Neural cell (in vitro differentiated cells): ENCODE measurements at regions not wholly inside any gene's neighbourhood (a gene's known extent, or its start where the extent isn't known, plus 50 kb on each side); places are given as distances from the start of the nearest gene placed in this dataset.

Experiments used
- H2AFZ ChIP-seq: fragments of 200-600, 300-800 bp; sonication (generic), shearing (Covaris generic); 2 replicates; pipeline ENCODE4 v1.6.0; 2014; ENCODE audit warnings: low read depth, mild to moderate bottlenecking, antibody characterized with exemption, low read length, moderate library complexity
- H3F3A ChIP-seq: fragments of 200-600 bp; shearing (Covaris generic); 2 replicates; pipeline ENCODE4 v1.6.1; 2016; ENCODE audit warnings: mild to moderate bottlenecking, moderate library complexity, mixed read lengths, antibody characterized with exemption, low read length; ENCODE audit not compliant: insufficient read depth, poor library complexity, severe bottlenecking
- H3K27ac ChIP-seq: fragments of 200-600, 300-800 bp; sonication (generic), shearing (Covaris generic); 2 replicates; pipeline ENCODE4 v1.5.1; 2014; ENCODE audit warnings: mild to moderate bottlenecking, low read length, moderate library complexity
- H3K27me3 ChIP-seq: fragments of 300-800, 200-600 bp; sonication (generic), shearing (Covaris generic); 2 replicates; pipeline ENCODE4 v1.6.0; 2014; ENCODE audit warnings: mild to moderate bottlenecking, low read depth, low read length, moderate library complexity; ENCODE audit not compliant: insufficient read depth
- H3K36me3 ChIP-seq: fragments of 300-800, 200-600 bp; sonication (generic), shearing (Covaris generic); 2 replicates; pipeline ENCODE4 v1.5.1; 2014; ENCODE audit warnings: mild to moderate bottlenecking, antibody characterized with exemption, low read length, moderate library complexity; ENCODE audit not compliant: insufficient read depth
- H3K4me2 ChIP-seq: fragments of 300-800, 200-600 bp; sonication (generic), shearing (Covaris generic); 2 replicates; pipeline ENCODE4 v1.6.0; 2014; ENCODE audit warnings: mild to moderate bottlenecking, low read length
- H3K4me3 ChIP-seq: fragments of 300-800, 200-600 bp; sonication (generic), shearing (Covaris generic); 2 replicates; pipeline ENCODE4 v1.5.1; 2014; ENCODE audit warnings: mild to moderate bottlenecking, low read length, moderate library complexity
- H3K79me2 ChIP-seq: fragments of 200-600 bp; shearing (Covaris generic); replicated peaks from 2 replicates; pipeline ENCODE4 v1.6.0; 2014; ENCODE audit warnings: mild to moderate bottlenecking, low read length, moderate library complexity; ENCODE audit not compliant: insufficient read depth
- H3K9ac ChIP-seq: fragments of 300-800, 200-600 bp; sonication (generic), shearing (Covaris generic); 2 replicates; pipeline ENCODE4 v1.6.1; 2016; ENCODE audit warnings: mild to moderate bottlenecking, low read length, mixed read lengths
- H3K9me2 ChIP-seq: fragments of 200-600 bp; shearing (Covaris generic); 2 replicates; pipeline ENCODE4 v1.6.1; 2016; ENCODE audit warnings: mild to moderate bottlenecking, low read length, mixed read lengths; ENCODE audit not compliant: insufficient read depth
- H3K9me3 ChIP-seq: fragments of 200-600, 300-800 bp; sonication (generic), shearing (Covaris generic); 2 replicates; pipeline ENCODE4 v1.6.1; 2016; ENCODE audit warnings: mild to moderate bottlenecking, mixed run types, low read length, moderate library complexity, mixed read lengths
- H4K20me1 ChIP-seq: fragments of 200-600 bp; shearing (Covaris generic); 2 replicates; pipeline ENCODE4 v1.6.1; 2016; ENCODE audit warnings: mild to moderate bottlenecking, mixed run types; ENCODE audit not compliant: insufficient read depth
- EP300 ChIP-seq: fragments of 450-650 bp; conservative IDR thresholded peaks from 2 replicates; pipeline ENCODE4 v1.6.1; 2014; ENCODE audit warnings: antibody characterized with exemption, mild to moderate bottlenecking, moderate library complexity; ENCODE audit not compliant: poor library complexity, severe bottlenecking
- EZH2 ChIP-seq: fragments of 200-600, 300-800 bp; shearing (Covaris generic), sonication (generic); IDR thresholded peaks from 2 replicates; pipeline ENCODE4 v1.6.1; 2014; ENCODE audit warnings: antibody characterized with exemption, low read length, borderline replicate concordance, mild to moderate bottlenecking; ENCODE audit not compliant: insufficient read depth, poor library complexity, severe bottlenecking
- MXI1 ChIP-seq: fragments of 450-650 bp; conservative IDR thresholded peaks from 2 replicates; pipeline ENCODE4 v1.6.1; 2014; ENCODE audit warnings: antibody characterized with exemption, mild to moderate bottlenecking; ENCODE audit not compliant: poor library complexity, severe bottlenecking
- POLR2AphosphoS5 ChIP-seq: IDR thresholded peaks from 2 replicates; pipeline ENCODE4 v1.6.1; 2012
- RAD21 ChIP-seq: fragments of 450-650 bp; conservative IDR thresholded peaks from 2 replicates; pipeline ENCODE4 v1.6.1; 2014; ENCODE audit warnings: antibody characterized with exemption, mild to moderate bottlenecking, moderate library complexity
- SMC3 ChIP-seq: fragments of 450-650 bp; conservative IDR thresholded peaks from 2 replicates; pipeline ENCODE4 v1.6.1; 2014; ENCODE audit warnings: antibody characterized with exemption, mild to moderate bottlenecking, moderate library complexity; ENCODE audit not compliant: poor library complexity
- TAF1 ChIP-seq: IDR thresholded peaks from 2 replicates; pipeline ENCODE4 v1.6.1; 2012; ENCODE audit warnings: low read depth
- TF ChIP-seq, protein P1 (sequence below): IDR thresholded peaks from 2 replicates; pipeline ENCODE4 v1.6.1; 2012; ENCODE audit warnings: borderline replicate concordance
- TF ChIP-seq, protein P2 (sequence below): fragments of 450-650 bp; IDR thresholded peaks from 2 replicates; pipeline ENCODE4 v1.5.1; 2014; ENCODE audit warnings: antibody characterized with exemption, mild to moderate bottlenecking, moderate library complexity; ENCODE audit not compliant: poor library complexity, severe bottlenecking

DNA sequence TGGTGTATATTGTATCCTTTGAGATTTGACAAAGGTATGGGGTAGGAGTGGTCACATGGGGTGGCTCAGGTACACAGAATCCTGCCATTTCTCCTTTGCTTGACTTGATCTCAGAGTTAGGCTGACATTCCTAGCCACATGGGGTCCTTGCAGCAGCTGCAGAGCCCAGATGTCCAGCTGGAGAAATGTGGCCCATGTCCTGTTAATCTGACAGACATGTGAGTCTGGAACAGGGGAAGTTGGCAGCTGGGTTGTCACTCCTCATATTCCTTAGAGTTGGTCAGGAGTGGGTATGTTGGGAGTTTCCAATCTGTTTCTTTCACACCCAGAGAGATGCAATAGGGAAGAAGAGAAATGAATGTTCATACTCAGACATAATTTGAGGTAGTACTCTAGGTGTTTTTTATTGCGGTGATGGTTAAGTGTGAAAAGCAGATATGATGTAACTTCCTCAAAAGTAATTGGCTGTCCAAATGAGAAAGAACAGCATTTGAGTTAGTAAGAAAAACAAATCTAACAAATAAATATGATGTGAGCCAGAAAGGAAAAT is 402.6 kb upstream of the MEIS1 start:
- Histone ChIP-seq H3K4me3 (no peak overlapping the region), H3K79me2 (no peaks in the 10 kb centered on the region), H3K27ac (no peak overlapping the region), H3K4me2 (no peak overlapping the region), H2AFZ (no peak overlapping the region), H3K9me3 (no peaks in the 10 kb centered on the region), H3K36me3 (no peaks in the 10 kb centered on the region), H4K20me1 (no peaks in the 10 kb centered on the region), H3K9ac (no peak overlapping the region), H3F3A (no peaks in the 10 kb centered on the region), H3K27me3 (no peaks in the 10 kb centered on the region), H3K9me2 (no peaks in the 10 kb centered on the region)
- TF ChIP-seq, protein P1, sequence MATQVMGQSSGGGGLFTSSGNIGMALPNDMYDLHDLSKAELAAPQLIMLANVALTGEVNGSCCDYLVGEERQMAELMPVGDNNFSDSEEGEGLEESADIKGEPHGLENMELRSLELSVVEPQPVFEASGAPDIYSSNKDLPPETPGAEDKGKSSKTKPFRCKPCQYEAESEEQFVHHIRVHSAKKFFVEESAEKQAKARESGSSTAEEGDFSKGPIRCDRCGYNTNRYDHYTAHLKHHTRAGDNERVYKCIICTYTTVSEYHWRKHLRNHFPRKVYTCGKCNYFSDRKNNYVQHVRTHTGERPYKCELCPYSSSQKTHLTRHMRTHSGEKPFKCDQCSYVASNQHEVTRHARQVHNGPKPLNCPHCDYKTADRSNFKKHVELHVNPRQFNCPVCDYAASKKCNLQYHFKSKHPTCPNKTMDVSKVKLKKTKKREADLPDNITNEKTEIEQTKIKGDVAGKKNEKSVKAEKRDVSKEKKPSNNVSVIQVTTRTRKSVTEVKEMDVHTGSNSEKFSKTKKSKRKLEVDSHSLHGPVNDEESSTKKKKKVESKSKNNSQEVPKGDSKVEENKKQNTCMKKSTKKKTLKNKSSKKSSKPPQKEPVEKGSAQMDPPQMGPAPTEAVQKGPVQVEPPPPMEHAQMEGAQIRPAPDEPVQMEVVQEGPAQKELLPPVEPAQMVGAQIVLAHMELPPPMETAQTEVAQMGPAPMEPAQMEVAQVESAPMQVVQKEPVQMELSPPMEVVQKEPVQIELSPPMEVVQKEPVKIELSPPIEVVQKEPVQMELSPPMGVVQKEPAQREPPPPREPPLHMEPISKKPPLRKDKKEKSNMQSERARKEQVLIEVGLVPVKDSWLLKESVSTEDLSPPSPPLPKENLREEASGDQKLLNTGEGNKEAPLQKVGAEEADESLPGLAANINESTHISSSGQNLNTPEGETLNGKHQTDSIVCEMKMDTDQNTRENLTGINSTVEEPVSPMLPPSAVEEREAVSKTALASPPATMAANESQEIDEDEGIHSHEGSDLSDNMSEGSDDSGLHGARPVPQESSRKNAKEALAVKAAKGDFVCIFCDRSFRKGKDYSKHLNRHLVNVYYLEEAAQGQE, result no peak
- no peak for TF ChIP-seq TAF1
- no peak for TF ChIP-seq MXI1
- TF ChIP-seq EP300, result no peak
- no peak for TF ChIP-seq POLR2AphosphoS5
- TF ChIP-seq, protein P2, sequence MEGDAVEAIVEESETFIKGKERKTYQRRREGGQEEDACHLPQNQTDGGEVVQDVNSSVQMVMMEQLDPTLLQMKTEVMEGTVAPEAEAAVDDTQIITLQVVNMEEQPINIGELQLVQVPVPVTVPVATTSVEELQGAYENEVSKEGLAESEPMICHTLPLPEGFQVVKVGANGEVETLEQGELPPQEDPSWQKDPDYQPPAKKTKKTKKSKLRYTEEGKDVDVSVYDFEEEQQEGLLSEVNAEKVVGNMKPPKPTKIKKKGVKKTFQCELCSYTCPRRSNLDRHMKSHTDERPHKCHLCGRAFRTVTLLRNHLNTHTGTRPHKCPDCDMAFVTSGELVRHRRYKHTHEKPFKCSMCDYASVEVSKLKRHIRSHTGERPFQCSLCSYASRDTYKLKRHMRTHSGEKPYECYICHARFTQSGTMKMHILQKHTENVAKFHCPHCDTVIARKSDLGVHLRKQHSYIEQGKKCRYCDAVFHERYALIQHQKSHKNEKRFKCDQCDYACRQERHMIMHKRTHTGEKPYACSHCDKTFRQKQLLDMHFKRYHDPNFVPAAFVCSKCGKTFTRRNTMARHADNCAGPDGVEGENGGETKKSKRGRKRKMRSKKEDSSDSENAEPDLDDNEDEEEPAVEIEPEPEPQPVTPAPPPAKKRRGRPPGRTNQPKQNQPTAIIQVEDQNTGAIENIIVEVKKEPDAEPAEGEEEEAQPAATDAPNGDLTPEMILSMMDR, result no peak

DNA sequence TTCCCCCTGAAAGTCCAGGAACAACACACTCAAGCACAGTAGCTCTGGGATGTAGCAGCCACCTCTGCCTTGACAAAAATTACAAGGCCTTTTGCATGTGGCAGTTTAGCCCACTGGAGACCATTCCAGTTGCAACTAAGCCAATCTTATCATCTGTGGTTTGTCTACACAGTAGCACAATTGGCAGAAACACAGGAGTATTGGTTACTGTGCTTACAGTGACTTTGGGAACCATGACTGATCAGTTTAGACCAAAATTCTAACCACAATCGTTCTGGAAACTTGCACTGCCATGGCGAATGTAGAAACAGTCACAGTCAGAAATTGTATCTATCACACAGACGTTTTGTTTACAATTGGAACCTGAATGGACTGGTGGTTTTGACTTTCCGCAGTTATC is 403.7 kb upstream of the MEIS1 start:
- no peaks in the 10 kb centered on the region for H3K27me3 ChIP-seq
- TF ChIP-seq, protein P1, result no peak
- no peak for TF ChIP-seq TAF1
- no peak for TF ChIP-seq EZH2
- TF ChIP-seq, protein P2, result no peak
- TF ChIP-seq SMC3, result no peak
- no peak for TF ChIP-seq POLR2AphosphoS5
- no peak for TF ChIP-seq RAD21
- TF ChIP-seq EP300, result no peak
- TF ChIP-seq MXI1, result no peak
- H4K20me1 ChIP-seq, result no peaks in the 10 kb centered on the region
- H3K9me2 ChIP-seq, result no peaks in the 10 kb centered on the region
- no peaks in the 10 kb centered on the region for H3K36me3 ChIP-seq
- no peak overlapping the region for H3K27ac ChIP-seq
- H2AFZ ChIP-seq, result no peak overlapping the region
- H3F3A ChIP-seq, result no peaks in the 10 kb centered on the region
- no peaks in the 10 kb centered on the region for H3K9me3 ChIP-seq
- H3K4me2 ChIP-seq, result no peak overlapping the region
- no peaks in the 10 kb centered on the region for H3K79me2 ChIP-seq
- H3K4me3 ChIP-seq, result no peak overlapping the region
- H3K9ac ChIP-seq, result no peak overlapping the region
